Gastrocnemius medialis (tissue), 4 donors: ENCODE measurements at regions not wholly inside any gene's neighbourhood (a gene's known extent, or its start where the extent isn't known, plus 50 kb on each side); places are given as distances from the start of the nearest gene placed in this dataset.

Experiments
- POLR2A ChIP-seq, 2 donors: fragments of 450-650 bp; IDR thresholded peaks; one replicate each; pipeline ENCODE4 v1.6.1; 2017; ENCODE audit warnings: antibody characterized with exemption in 2 of 2, mild to moderate bottlenecking in 2 of 2, moderate library complexity in 2 of 2
- TF ChIP-seq, protein P1 (sequence below), 5 experiments: fragments of 450-650 bp in 3 of 5; fragments of 200-600 bp in 2 of 5; sonication (generic) in 2 of 5; IDR thresholded peaks in 4 of 5; conservative IDR thresholded peaks in 1 of 5; 1 replicate in 4 of 5; 2 replicates in 1 of 5; pipeline ENCODE4 v1.5.1; 2016 to 2019; ENCODE audit warnings: antibody characterized with exemption in 5 of 5, mild to moderate bottlenecking in 3 of 5, moderate library complexity in 3 of 5

DNA sequence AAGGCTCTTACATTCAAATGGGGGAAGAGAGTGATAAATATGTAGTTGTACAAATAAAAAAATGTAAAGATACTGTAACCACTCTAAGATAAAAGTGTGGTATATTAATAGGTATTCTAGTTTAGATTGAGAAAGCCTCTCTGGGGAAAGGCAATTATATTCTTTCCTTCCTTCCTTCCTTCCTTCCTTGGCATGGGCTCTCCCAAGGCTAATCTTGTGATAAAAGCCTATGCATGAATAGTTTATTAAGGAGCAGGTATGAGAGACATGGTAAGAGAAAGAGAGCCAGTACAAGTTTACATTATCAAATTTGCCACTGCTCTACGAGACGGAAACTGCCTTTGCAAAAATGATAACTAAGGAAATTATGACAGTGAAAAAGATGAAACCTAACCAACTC lies 588.8 kb downstream of the PRELID2 start:
- TF ChIP-seq, protein P1, sequence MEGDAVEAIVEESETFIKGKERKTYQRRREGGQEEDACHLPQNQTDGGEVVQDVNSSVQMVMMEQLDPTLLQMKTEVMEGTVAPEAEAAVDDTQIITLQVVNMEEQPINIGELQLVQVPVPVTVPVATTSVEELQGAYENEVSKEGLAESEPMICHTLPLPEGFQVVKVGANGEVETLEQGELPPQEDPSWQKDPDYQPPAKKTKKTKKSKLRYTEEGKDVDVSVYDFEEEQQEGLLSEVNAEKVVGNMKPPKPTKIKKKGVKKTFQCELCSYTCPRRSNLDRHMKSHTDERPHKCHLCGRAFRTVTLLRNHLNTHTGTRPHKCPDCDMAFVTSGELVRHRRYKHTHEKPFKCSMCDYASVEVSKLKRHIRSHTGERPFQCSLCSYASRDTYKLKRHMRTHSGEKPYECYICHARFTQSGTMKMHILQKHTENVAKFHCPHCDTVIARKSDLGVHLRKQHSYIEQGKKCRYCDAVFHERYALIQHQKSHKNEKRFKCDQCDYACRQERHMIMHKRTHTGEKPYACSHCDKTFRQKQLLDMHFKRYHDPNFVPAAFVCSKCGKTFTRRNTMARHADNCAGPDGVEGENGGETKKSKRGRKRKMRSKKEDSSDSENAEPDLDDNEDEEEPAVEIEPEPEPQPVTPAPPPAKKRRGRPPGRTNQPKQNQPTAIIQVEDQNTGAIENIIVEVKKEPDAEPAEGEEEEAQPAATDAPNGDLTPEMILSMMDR (IDR thresholded peaks at IDR 0.05 in 4 of 5, conservative IDR thresholded peaks at IDR 0.05 in 1 of 5), result no peak
- no peak for TF ChIP-seq POLR2A (IDR thresholded peaks at IDR 0.05)
